H1 (cell line): ENCODE measurements at regions not wholly inside any gene's neighbourhood (a gene's known extent, or its start where the extent isn't known, plus 50 kb on each side); places are given as distances from the start of the nearest gene placed in this dataset.

Experiments
- CHD2 ChIP-seq: IDR thresholded peaks from 2 replicates; pipeline ENCODE4 v1.6.1; 2012; ENCODE audit warnings: low read length, improper control_type of control experiment
- GABPA ChIP-seq: IDR thresholded peaks from 2 replicates; pipeline ENCODE4 v1.6.1; 2011; ENCODE audit warnings: mild to moderate bottlenecking, low read length, moderate library complexity, borderline replicate concordance; ENCODE audit not compliant: insufficient read depth
- MAX ChIP-seq: IDR thresholded peaks from 2 replicates; pipeline ENCODE4 v1.6.1; 2012; ENCODE audit warnings: inconsistent platforms
- POLR2A ChIP-seq, 2 experiments: IDR thresholded peaks; 1 replicate in 1 of 2; 2 replicates in 1 of 2; pipeline ENCODE4 v1.6.1; 2011; ENCODE audit warnings: low read depth in 2 of 2, low read length in 2 of 2, mild to moderate bottlenecking in 2 of 2; ENCODE audit errors: control extremely low read depth in 1 of 2
- TF ChIP-seq, protein P1 (sequence below): fragments of 300-600 bp; sonication (generic); IDR thresholded peaks from 2 replicates; pipeline ENCODE4 v1.7.1; 2012; ENCODE audit warnings: low read length, moderate library complexity, mild to moderate bottlenecking, inconsistent platforms; ENCODE audit not compliant: insufficient replicate concordance
- TF ChIP-seq, protein P2 (sequence below), 3 experiments: IDR thresholded peaks; 1 replicate in 2 of 3; 2 replicates in 1 of 3; pipeline versions ENCODE4 v1.5.1 to v1.6.1; 2011; ENCODE audit warnings: low read length in 3 of 3, mild to moderate bottlenecking in 3 of 3, inconsistent platforms in 2 of 3, low read depth in 1 of 3, moderate library complexity in 1 of 3; ENCODE audit not compliant: insufficient read depth in 1 of 3; ENCODE audit errors: control extremely low read depth in 1 of 3

DNA sequence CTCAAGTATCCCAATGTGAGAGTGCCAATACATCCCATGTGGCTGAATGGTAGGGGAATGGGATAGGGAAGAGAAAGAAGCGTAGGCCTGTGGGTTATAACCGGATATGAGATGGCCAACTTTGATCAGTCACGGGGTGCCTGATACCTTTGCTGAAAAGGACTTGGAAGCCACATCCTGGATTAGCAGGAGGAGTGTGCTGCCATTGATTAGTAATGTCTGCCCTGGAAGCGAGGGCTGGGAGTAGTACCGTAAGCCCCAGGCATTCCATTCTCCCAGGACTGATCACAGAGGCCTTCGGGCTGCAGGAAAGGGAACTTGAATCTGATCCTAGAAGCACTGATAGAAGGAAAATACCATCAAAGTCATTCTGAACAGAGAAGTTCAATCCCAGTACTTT is 218.5 kb downstream of the TFCP2L1 start:
- TF ChIP-seq, protein P1, sequence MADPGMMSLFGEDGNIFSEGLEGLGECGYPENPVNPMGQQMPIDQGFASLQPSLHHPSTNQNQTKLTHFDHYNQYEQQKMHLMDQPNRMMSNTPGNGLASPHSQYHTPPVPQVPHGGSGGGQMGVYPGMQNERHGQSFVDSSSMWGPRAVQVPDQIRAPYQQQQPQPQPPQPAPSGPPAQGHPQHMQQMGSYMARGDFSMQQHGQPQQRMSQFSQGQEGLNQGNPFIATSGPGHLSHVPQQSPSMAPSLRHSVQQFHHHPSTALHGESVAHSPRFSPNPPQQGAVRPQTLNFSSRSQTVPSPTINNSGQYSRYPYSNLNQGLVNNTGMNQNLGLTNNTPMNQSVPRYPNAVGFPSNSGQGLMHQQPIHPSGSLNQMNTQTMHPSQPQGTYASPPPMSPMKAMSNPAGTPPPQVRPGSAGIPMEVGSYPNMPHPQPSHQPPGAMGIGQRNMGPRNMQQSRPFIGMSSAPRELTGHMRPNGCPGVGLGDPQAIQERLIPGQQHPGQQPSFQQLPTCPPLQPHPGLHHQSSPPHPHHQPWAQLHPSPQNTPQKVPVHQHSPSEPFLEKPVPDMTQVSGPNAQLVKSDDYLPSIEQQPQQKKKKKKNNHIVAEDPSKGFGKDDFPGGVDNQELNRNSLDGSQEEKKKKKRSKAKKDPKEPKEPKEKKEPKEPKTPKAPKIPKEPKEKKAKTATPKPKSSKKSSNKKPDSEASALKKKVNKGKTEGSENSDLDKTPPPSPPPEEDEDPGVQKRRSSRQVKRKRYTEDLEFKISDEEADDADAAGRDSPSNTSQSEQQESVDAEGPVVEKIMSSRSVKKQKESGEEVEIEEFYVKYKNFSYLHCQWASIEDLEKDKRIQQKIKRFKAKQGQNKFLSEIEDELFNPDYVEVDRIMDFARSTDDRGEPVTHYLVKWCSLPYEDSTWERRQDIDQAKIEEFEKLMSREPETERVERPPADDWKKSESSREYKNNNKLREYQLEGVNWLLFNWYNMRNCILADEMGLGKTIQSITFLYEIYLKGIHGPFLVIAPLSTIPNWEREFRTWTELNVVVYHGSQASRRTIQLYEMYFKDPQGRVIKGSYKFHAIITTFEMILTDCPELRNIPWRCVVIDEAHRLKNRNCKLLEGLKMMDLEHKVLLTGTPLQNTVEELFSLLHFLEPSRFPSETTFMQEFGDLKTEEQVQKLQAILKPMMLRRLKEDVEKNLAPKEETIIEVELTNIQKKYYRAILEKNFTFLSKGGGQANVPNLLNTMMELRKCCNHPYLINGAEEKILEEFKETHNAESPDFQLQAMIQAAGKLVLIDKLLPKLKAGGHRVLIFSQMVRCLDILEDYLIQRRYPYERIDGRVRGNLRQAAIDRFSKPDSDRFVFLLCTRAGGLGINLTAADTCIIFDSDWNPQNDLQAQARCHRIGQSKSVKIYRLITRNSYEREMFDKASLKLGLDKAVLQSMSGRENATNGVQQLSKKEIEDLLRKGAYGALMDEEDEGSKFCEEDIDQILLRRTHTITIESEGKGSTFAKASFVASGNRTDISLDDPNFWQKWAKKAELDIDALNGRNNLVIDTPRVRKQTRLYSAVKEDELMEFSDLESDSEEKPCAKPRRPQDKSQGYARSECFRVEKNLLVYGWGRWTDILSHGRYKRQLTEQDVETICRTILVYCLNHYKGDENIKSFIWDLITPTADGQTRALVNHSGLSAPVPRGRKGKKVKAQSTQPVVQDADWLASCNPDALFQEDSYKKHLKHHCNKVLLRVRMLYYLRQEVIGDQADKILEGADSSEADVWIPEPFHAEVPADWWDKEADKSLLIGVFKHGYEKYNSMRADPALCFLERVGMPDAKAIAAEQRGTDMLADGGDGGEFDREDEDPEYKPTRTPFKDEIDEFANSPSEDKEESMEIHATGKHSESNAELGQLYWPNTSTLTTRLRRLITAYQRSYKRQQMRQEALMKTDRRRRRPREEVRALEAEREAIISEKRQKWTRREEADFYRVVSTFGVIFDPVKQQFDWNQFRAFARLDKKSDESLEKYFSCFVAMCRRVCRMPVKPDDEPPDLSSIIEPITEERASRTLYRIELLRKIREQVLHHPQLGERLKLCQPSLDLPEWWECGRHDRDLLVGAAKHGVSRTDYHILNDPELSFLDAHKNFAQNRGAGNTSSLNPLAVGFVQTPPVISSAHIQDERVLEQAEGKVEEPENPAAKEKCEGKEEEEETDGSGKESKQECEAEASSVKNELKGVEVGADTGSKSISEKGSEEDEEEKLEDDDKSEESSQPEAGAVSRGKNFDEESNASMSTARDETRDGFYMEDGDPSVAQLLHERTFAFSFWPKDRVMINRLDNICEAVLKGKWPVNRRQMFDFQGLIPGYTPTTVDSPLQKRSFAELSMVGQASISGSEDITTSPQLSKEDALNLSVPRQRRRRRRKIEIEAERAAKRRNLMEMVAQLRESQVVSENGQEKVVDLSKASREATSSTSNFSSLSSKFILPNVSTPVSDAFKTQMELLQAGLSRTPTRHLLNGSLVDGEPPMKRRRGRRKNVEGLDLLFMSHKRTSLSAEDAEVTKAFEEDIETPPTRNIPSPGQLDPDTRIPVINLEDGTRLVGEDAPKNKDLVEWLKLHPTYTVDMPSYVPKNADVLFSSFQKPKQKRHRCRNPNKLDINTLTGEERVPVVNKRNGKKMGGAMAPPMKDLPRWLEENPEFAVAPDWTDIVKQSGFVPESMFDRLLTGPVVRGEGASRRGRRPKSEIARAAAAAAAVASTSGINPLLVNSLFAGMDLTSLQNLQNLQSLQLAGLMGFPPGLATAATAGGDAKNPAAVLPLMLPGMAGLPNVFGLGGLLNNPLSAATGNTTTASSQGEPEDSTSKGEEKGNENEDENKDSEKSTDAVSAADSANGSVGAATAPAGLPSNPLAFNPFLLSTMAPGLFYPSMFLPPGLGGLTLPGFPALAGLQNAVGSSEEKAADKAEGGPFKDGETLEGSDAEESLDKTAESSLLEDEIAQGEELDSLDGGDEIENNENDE: no peak
- TF ChIP-seq MAX (no peak), POLR2A (IDR thresholded peaks at IDR 0.05; ENCODE audit: control extremely low read depth in 1 of 2, low read depth in 2 of 2, low read length in 2 of 2) (no peak), GABPA (no peak), CHD2 (no peak)
- TF ChIP-seq, protein P2, sequence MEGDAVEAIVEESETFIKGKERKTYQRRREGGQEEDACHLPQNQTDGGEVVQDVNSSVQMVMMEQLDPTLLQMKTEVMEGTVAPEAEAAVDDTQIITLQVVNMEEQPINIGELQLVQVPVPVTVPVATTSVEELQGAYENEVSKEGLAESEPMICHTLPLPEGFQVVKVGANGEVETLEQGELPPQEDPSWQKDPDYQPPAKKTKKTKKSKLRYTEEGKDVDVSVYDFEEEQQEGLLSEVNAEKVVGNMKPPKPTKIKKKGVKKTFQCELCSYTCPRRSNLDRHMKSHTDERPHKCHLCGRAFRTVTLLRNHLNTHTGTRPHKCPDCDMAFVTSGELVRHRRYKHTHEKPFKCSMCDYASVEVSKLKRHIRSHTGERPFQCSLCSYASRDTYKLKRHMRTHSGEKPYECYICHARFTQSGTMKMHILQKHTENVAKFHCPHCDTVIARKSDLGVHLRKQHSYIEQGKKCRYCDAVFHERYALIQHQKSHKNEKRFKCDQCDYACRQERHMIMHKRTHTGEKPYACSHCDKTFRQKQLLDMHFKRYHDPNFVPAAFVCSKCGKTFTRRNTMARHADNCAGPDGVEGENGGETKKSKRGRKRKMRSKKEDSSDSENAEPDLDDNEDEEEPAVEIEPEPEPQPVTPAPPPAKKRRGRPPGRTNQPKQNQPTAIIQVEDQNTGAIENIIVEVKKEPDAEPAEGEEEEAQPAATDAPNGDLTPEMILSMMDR (IDR thresholded peaks at IDR 0.05; ENCODE audit: control extremely low read depth in 1 of 3, insufficient read depth in 1 of 3, low read depth in 1 of 3, low read length in 3 of 3): no peak
